ENCODE measurements at regions not wholly inside any gene's neighbourhood (a gene's known extent, or its start where the extent isn't known, plus 50 kb on each side); places are given as distances from the start of the nearest gene placed in this dataset.

DNA sequence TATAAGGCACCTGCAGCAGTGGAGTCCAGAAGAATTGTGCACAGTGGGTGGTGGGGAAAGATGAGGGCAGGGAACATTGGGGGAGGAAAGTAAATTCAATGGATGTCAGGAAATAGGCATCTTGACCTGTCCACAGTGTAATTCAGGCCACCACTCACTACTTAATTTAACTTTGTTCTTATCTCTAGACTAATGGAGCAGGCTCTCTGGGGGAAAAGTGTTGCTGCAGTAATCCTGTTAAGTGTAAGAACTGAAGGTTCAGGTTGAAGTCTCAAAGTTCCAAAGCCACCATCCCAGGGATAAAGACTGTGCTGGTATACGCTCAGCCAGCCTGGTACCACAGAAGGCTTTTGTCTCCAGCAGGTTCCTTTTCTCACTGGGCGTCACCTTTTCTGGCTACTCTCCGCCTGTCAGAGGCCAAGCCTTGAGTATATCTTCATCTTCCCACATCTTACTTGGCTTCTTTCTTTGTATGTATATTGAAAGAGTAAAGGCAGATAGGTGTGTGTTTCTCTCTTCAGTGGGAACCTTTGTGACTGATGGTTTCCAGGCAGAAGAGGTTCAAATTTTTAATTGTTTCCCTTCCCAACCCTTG, 150.9 kb upstream of the DMRT1 start:
- FAIRE-seq = no peak
- no peak for DNase-seq (ENCODE audit: insufficient read length, low spot score)
- TF ChIP-seq POLR2A (IDR thresholded peaks at IDR 0.05; ENCODE audit: low read depth, low read length) (no peak), TAF1 (IDR thresholded peaks at IDR 0.05; ENCODE audit: low read depth, low read length) (no peak), POU2F2 (IDR thresholded peaks at IDR 0.05; ENCODE audit: low read depth, low read length) (no peak), PAX5 (IDR thresholded peaks at IDR 0.05; ENCODE audit: insufficient read depth, low read length, severe bottlenecking) (no peak), POLR2AphosphoS5 (IDR thresholded peaks at IDR 0.05; ENCODE audit: low read depth, low read length) (no peak), SPI1 (IDR thresholded peaks at IDR 0.05; ENCODE audit: low read depth, low read length) (no peak)

DNA sequence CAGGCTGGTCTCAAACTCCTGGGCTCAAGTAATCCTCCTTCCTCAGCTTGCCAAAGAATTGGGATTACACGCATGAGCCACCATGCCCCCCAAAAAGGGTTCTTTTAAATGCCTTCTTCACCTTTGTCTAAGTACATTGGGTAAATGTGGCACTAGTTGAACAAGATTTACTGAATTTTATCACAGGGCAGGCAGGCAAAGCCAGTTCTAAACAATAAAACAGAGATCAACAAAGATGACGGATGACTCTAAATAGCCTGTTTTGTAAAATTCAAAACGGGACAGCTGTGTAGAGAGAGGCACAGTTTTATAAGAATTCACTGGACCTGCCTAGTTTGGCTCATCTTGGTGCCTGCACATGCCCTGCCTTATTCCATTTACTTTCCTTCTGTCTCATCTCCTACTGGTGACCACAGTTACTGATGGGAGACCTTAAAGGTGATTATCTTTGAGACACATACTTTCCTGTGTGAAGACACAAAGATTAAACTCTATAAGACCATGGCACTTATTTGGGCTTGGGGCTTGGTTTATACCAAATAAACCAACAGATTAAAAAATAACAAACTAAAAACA, 149.6 kb upstream of the DMRT1 start:
- TF ChIP-seq POLR2A (IDR thresholded peaks at IDR 0.05; ENCODE audit: low read depth, low read length) (no peak), POU2F2 (IDR thresholded peaks at IDR 0.05; ENCODE audit: low read depth, low read length) (no peak), SPI1 (IDR thresholded peaks at IDR 0.05; ENCODE audit: low read depth, low read length) (no peak), PAX5 (IDR thresholded peaks at IDR 0.05; ENCODE audit: insufficient read depth, low read length, severe bottlenecking) (no peak), TAF1 (IDR thresholded peaks at IDR 0.05; ENCODE audit: low read depth, low read length) (no peak), POLR2AphosphoS5 (IDR thresholded peaks at IDR 0.05; ENCODE audit: low read depth, low read length) (no peak)
- DNase-seq (ENCODE audit: insufficient read length, low spot score) (no peak), FAIRE-seq (no peak)

DNA sequence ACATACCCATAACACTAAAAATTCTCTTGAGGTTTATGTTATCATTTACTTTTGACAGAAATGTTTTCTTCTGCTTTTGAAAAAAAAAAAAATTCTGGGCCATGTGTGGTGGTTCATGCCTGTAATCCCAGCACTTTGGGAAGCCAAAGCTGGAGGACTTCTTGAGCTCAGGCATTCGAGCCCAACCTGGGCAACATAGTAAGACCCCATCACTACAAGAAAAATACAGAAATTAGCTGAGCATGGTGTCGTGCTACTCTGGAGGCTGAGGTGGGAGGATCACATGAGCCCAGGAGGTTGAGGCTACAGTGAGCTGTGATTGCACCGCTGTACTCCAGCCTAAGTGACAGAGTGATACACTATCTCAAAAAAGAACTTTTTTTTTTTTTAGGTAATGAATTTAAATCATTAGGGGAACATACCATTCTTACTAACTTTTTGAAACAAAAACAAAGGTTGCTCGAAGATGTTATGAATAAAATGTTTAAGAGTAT, 148.8 kb upstream of the DMRT1 start:
- FAIRE-seq = no peak
- no peak for TF ChIP-seq POU2F2 (IDR thresholded peaks at IDR 0.05; ENCODE audit: low read depth, low read length)
- no peak for TF ChIP-seq SPI1 (IDR thresholded peaks at IDR 0.05; ENCODE audit: low read depth, low read length)
- TF ChIP-seq TAF1 (IDR thresholded peaks at IDR 0.05; ENCODE audit: low read depth, low read length) = no peak
- no peak for TF ChIP-seq POLR2A (IDR thresholded peaks at IDR 0.05; ENCODE audit: low read depth, low read length)
- TF ChIP-seq POLR2AphosphoS5 (IDR thresholded peaks at IDR 0.05; ENCODE audit: low read depth, low read length) = no peak
- TF ChIP-seq PAX5 (IDR thresholded peaks at IDR 0.05; ENCODE audit: insufficient read depth, low read length, severe bottlenecking) = no peak
- no peak for DNase-seq (ENCODE audit: insufficient read length, low spot score)

DNA sequence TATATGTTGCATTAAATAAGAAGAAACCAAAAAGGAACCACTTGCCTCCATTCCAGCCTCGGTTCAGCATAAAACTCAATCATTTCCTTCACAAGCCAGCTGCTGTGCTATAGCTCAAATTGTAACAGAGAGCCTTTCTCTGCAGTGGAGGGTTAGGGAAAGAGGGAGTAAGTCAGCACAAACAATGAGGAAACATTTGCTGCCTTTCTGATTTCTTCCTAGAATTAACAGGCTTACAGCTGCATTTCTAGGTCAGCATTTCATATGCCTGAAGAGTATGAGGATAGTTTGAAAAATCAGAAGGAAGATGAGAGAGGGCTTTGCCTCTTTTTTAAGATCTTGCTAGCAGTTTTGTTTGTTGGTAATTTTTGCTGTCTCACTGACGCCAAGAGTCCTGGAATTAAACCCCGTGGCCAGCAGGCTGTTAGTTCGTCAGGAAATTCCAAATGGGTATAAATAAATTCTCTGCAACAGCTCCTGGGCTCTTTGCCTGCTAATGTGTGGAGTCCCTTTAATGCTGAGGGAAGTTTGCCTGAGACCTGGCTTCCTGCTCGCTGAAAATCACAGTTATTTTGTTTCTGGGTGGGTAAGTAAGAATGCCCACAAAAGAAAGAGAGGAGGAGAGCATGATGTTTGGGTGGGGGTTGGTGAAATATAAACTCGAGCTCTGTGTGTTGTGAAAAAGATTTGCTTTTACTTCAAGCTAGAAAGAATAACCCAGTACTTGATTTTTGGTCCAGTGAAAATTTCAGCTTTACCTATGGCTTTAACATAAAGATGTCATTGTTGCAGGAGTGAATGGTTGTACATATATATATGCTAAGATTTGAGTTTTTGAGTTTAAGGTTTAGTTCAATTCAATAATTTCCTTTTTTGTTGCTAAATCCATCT, 148.1 kb upstream of the DMRT1 start:
- FAIRE-seq (no peak), DNase-seq (ENCODE audit: insufficient read length, low spot score) (no peak)
- TF ChIP-seq POU2F2 (IDR thresholded peaks at IDR 0.05; ENCODE audit: low read depth, low read length) = no peak
- no peak for TF ChIP-seq TAF1 (IDR thresholded peaks at IDR 0.05; ENCODE audit: low read depth, low read length)
- no peak for TF ChIP-seq SPI1 (IDR thresholded peaks at IDR 0.05; ENCODE audit: low read depth, low read length)
- TF ChIP-seq POLR2A (IDR thresholded peaks at IDR 0.05; ENCODE audit: low read depth, low read length) = no peak
- no peak for TF ChIP-seq PAX5 (IDR thresholded peaks at IDR 0.05; ENCODE audit: insufficient read depth, low read length, severe bottlenecking)
- TF ChIP-seq POLR2AphosphoS5 (IDR thresholded peaks at IDR 0.05; ENCODE audit: low read depth, low read length) = no peak

DNA sequence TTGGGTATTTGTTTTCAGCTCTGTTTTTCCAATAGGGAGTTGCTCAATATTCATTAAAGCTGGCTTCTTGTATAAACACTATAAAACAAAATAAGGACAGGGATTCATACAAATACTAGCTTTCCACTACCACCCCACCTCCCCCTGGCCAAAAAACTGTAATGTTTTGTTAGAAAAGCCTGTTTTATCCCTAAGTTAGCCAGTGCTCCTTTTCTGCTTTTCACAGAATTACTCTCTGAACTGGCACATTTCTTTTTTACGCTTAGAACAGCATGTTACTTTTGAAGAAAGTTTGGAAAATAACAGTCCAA, 147.4 kb upstream of the DMRT1 start:
- FAIRE-seq = no peak
- DNase-seq (ENCODE audit: insufficient read length, low spot score) = no peak
- TF ChIP-seq SPI1 (IDR thresholded peaks at IDR 0.05; ENCODE audit: low read depth, low read length) (no peak), POU2F2 (IDR thresholded peaks at IDR 0.05; ENCODE audit: low read depth, low read length) (no peak), POLR2A (IDR thresholded peaks at IDR 0.05; ENCODE audit: low read depth, low read length) (no peak)

DNA sequence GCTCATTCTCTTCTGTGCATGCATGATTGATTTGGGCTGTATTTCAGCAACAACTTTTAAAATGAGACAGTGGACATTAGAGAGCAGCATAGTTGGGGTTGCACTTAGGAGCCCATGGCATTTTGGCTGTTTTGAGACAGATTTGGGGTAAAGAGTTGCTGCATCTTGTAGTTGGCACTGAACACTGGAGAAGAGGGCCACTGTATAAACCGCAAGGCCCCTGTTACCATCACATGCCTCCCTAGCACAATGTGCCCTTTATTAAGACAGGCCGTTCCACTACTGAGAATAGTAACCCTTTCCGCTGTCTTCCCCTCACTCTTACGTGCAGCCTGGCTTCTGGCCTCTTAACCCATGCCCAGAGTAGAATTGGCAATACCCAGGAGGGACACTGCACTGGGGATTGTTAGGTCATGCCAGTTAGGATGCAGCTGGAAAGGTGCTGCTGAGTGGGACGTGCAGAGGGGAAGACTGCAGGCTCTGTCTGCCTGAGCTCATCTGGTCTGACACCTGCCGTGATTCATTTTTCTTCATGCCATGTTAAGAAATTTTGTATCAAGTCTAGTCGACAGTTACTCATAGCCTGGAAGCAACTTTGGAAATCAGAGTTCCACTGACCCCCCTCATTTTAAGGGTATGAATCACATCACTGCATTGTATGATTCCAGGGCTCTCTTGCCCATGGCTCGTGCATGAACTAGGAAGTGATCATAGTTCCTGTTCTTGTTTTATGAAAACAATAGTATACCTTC, 146.9 kb upstream of the DMRT1 start:
- FAIRE-seq (no peak), DNase-seq (ENCODE audit: insufficient read length, low spot score) (no peak)
- TF ChIP-seq POLR2A (IDR thresholded peaks at IDR 0.05; ENCODE audit: low read depth, low read length) (no peak), PAX5 (IDR thresholded peaks at IDR 0.05; ENCODE audit: insufficient read depth, low read length, severe bottlenecking) (no peak), SPI1 (IDR thresholded peaks at IDR 0.05; ENCODE audit: low read depth, low read length) (no peak), POU2F2 (IDR thresholded peaks at IDR 0.05; ENCODE audit: low read depth, low read length) (no peak), TAF1 (IDR thresholded peaks at IDR 0.05; ENCODE audit: low read depth, low read length) (no peak), POLR2AphosphoS5 (IDR thresholded peaks at IDR 0.05; ENCODE audit: low read depth, low read length) (no peak)

DNA sequence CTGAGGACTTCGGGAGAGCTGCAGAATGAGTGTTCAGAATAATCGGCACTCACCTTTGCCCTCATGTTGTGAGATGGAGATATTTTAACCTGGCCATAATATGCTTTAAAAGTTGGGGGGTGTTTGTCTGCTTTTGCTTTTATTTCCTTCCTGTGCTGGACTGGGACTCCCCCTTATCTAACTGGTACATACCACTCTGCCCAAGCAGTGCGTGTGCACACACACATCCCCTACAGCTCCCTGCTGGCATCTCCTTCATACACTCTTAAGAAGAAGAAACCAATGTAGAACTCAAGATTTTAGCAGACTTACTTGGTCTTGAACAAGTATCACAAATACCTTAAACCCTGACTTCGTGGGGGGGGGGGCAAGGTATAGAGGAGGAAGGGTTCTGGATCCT, 146.2 kb upstream of the DMRT1 start:
- no peak for TF ChIP-seq SPI1 (IDR thresholded peaks at IDR 0.05; ENCODE audit: low read depth, low read length)
- TF ChIP-seq TAF1 (IDR thresholded peaks at IDR 0.05; ENCODE audit: low read depth, low read length) = no peak
- no peak for TF ChIP-seq POLR2AphosphoS5 (IDR thresholded peaks at IDR 0.05; ENCODE audit: low read depth, low read length)
- no peak for TF ChIP-seq PAX5 (IDR thresholded peaks at IDR 0.05; ENCODE audit: insufficient read depth, low read length, severe bottlenecking)
- no peak for TF ChIP-seq POLR2A (IDR thresholded peaks at IDR 0.05; ENCODE audit: low read depth, low read length)
- FAIRE-seq = no peak

DNA sequence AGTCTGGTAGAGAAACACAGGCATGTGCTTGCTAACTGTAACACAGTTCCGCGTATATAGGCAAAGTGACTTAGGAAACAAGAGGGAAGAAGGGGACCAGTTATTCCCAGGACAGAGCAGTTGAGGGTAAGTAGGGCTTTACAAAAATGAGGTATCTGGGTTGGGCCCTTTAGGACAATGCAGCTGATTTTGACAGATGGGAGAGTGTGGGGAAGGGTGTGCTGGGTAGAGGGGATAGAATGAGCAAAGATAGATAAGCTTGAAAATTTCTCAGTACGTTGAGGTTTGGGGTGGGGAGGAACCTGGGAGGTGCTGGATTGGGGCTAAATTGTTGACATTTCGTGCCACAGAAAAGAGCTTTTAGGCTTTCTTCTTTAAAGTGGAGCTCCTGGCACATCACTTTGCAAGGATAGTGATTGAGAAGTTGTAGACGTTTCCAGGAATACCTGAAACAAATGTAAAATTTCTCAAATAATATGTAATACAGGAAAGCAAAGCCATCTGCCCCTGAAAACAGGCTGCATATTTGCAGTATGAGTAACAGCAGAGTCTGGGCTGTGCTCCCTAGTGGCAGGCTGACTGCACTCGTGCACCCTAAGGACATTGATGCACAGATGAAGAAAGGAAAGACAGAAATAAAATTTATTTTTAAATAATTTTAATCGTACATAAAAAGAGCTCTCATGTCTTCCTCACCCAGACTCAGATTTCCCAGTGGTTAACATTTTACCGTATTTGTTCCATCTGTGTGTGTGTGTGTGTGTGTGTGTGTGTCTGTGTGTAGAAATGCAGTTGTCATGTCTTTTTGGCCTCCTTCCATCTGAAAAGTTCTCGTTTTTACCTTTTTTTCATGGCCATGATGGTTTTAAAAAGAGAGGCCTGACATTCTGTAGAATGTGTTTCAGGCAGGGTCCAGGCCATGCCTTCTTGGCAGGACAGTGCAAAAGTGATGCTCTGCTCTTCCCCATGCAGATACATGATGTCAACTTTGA, 144.9 kb upstream of the DMRT1 start:
- TF ChIP-seq POU2F2 (IDR thresholded peaks at IDR 0.05; ENCODE audit: low read depth, low read length) (no peak), SPI1 (IDR thresholded peaks at IDR 0.05; ENCODE audit: low read depth, low read length) (no peak), POLR2AphosphoS5 (IDR thresholded peaks at IDR 0.05; ENCODE audit: low read depth, low read length) (no peak), TAF1 (IDR thresholded peaks at IDR 0.05; ENCODE audit: low read depth, low read length) (no peak), PAX5 (IDR thresholded peaks at IDR 0.05; ENCODE audit: insufficient read depth, low read length, severe bottlenecking) (no peak), POLR2A (IDR thresholded peaks at IDR 0.05; ENCODE audit: low read depth, low read length) (no peak)
- no peak for DNase-seq (ENCODE audit: insufficient read length, low spot score)
- FAIRE-seq = no peak

More for the DNA sequence above, 146.2 kb upstream of the DMRT1 start:
- no peak for DNase-seq (ENCODE audit: insufficient read length, low spot score)

Data from GM12891 (cell line).